Right lobe of liver (tissue), 4 donors: ENCODE measurements at regions not wholly inside any gene's neighbourhood (a gene's known extent, or its start where the extent isn't known, plus 50 kb on each side); places are given as distances from the start of the nearest gene placed in this dataset.

ENCODE experiments used
- CTCF ChIP-seq, 4 donors: fragments of 200-600 bp in 3 of 4; fragments of 450-650 bp in 1 of 4; IDR thresholded peaks; one replicate each; pipeline versions ENCODE4 v1.5.1 to v1.8.0; 2016 to 2022; ENCODE audit warnings: antibody characterized with exemption in 4 of 4, mild to moderate bottlenecking in 2 of 4
- POLR2A ChIP-seq: fragments of 450-650 bp; IDR thresholded peaks from one replicate; pipeline ENCODE4 v1.6.1; 2017; ENCODE audit warnings: antibody characterized with exemption, mild to moderate bottlenecking
- donor health status: DM: no; HTN: no; CAD: no.
- donor health status: DM: no; HTN: no; CAD: no.
- donor health status: DM: no; HTN: yes; CAD: no.

GRCh38 chr18:59051470-59052165 is 88.1 kb upstream of the SEC11C start:
- TF ChIP-seq CTCF (IDR thresholded peaks at IDR 0.05) (no peak), POLR2A (no peak)
